GM12865 (cell line): ENCODE measurements at regions not wholly inside any gene's neighbourhood (a gene's known extent, or its start where the extent isn't known, plus 50 kb on each side); places are given as distances from the start of the nearest gene placed in this dataset.

Source experiments
- DNase-seq: peaks from one replicate; pipeline ENCODE4 v3.0.0; 2010; ENCODE audit warnings: low read depth
- H3K4me3 ChIP-seq: 2 replicates; pipeline ENCODE4 v1.5.1; 2011; ENCODE audit warnings: mild to moderate bottlenecking, low read depth, low read length, control low read depth
- TF ChIP-seq, protein P1 (sequence below): IDR thresholded peaks from 2 replicates; pipeline ENCODE4 v1.5.1; 2011; ENCODE audit warnings: low read length, control low read depth, low read depth, inconsistent platforms; ENCODE audit not compliant: insufficient read depth; ENCODE audit errors: missing control alignments

GRCh38 chr12:34286934-34287333, 264.6 kb downstream of the ALG10 start:
- no peak overlapping the region for H3K4me3 ChIP-seq
- TF ChIP-seq, protein P1, sequence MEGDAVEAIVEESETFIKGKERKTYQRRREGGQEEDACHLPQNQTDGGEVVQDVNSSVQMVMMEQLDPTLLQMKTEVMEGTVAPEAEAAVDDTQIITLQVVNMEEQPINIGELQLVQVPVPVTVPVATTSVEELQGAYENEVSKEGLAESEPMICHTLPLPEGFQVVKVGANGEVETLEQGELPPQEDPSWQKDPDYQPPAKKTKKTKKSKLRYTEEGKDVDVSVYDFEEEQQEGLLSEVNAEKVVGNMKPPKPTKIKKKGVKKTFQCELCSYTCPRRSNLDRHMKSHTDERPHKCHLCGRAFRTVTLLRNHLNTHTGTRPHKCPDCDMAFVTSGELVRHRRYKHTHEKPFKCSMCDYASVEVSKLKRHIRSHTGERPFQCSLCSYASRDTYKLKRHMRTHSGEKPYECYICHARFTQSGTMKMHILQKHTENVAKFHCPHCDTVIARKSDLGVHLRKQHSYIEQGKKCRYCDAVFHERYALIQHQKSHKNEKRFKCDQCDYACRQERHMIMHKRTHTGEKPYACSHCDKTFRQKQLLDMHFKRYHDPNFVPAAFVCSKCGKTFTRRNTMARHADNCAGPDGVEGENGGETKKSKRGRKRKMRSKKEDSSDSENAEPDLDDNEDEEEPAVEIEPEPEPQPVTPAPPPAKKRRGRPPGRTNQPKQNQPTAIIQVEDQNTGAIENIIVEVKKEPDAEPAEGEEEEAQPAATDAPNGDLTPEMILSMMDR: no peak
- DNase-seq: no peak

GRCh38 chr12:34287437-34287836, 265.1 kb downstream of the ALG10 start:
- H3K4me3 ChIP-seq: no peak overlapping the region
- DNase-seq: no peak
- TF ChIP-seq, protein P1: no peak

DNA sequence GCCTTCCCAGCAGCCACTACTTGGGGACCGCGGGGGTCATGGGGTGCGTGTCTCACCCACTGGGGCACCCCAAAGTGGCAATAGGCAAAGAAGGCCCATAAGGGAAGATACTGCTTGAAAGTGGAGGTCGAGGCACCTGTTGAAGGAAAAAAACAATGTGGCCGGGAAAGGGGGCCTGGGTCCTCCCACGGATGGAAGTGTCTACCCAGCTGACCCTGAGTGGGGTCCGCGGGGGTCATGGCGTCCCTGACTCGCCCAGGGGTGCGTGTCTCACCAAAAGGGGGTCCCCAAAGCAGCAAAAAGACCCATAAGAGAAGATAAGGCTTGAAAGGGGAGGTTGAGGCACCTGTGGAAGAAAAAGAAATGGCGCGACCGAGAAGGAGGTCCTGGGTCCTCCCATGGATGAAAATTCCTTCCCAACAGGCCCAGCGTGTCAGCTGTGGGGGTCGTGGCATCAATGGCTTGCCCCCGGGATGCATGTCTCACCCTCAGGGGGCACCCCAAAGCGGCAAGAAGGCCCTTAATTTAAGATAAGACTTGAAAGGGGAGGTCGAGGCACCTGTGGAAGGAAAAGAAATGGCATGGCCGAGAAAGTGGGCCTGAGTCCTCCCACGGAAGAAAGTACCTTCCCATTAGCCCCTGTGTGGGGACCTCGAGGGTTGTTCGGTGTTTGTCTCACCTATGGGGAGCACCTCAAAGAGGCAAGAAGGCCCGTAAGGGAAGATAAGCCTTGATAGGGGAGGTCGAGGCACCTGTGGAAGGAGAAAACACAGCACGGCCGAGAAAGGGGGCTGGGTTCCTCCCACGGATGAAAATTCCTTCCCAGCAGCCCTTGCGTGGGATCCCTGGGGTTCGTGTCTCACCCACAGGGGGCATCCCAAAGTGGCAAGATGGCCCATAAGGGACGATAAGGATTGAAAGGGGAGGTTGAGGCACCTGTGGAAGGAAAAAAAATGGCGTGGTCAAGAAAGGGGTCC, 266.0 kb downstream of the ALG10 start:
- no peak overlapping the region for H3K4me3 ChIP-seq
- no peak for DNase-seq
- TF ChIP-seq, protein P1: no peak

DNA sequence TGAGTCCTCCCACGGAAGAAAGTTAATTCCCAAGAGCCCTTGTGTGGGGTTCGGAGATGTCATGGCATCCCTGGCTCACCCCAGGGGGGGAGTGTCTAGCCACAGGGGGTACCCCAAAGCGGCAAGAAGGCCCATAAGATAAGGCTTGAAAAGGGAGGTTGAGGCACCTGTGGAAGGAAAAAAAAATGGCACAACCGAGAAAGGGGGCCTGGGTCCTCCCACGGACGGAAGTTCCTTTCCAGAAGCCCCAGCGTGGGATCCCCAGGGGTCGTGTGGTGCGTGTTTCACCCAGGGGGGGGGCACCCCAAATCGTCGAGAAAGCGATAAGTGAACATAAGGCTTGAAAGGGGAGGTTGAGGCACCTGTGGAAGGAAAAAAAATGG, 266.7 kb downstream of the ALG10 start:
- TF ChIP-seq, protein P1: no peak
- H3K4me3 ChIP-seq: no peak overlapping the region
- no peak for DNase-seq

- no peak for DNase-seq
- TF ChIP-seq, protein P1: no peak
- no peak overlapping the region for H3K4me3 ChIP-seq
These were observed 267.4 kb downstream of the ALG10 start for GRCh38 chr12:34289431-34290380.

- TF ChIP-seq, protein P1: no peak
- no peak overlapping the region for H3K4me3 ChIP-seq
- DNase-seq: no peak
These were observed 268.2 kb downstream of the ALG10 start for GRCh38 chr12:34290381-34290995.
